ENCODE measurements at regions not wholly inside any gene's neighbourhood (a gene's known extent, or its start where the extent isn't known, plus 50 kb on each side); places are given as distances from the start of the nearest gene placed in this dataset.
A peak's percentile ranks its signal among the peaks of the same experiment; 100 is the strongest.

DNA sequence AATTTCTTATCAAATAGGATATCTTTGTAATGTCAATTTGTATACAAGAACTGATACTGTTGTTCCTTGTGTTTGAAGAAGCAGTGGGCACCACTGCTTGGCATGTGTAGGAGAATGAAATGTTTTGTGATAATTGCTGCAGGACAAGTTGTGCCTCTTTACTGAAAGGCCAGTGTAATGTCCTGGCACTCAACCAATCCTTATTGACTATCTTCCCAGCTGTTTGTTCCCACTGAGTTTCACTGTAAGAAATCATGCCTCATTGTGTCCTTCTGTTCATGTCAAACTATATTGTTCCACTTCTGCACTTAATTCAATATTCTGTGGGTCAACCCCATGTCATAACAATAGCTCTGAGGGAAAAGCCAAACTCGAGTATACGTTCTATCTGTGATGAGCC is 136.1 kb upstream of the FAM83B start:
- DNase-seq (ENCODE audit: low read depth): no peak
- no peak overlapping the region for H3K4me3 ChIP-seq (ENCODE audit: low read depth, low read length)
- no peak for TF ChIP-seq POLR2A (IDR thresholded peaks at IDR 0.05; ENCODE audit: extremely low read depth, insufficient read length)
- TF ChIP-seq MYC (IDR thresholded peaks at IDR 0.05; ENCODE audit: low read depth, low read length): no peak
- TF ChIP-seq, protein P1, sequence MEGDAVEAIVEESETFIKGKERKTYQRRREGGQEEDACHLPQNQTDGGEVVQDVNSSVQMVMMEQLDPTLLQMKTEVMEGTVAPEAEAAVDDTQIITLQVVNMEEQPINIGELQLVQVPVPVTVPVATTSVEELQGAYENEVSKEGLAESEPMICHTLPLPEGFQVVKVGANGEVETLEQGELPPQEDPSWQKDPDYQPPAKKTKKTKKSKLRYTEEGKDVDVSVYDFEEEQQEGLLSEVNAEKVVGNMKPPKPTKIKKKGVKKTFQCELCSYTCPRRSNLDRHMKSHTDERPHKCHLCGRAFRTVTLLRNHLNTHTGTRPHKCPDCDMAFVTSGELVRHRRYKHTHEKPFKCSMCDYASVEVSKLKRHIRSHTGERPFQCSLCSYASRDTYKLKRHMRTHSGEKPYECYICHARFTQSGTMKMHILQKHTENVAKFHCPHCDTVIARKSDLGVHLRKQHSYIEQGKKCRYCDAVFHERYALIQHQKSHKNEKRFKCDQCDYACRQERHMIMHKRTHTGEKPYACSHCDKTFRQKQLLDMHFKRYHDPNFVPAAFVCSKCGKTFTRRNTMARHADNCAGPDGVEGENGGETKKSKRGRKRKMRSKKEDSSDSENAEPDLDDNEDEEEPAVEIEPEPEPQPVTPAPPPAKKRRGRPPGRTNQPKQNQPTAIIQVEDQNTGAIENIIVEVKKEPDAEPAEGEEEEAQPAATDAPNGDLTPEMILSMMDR (IDR thresholded peaks at IDR 0.05; ENCODE audit: low read depth, low read length): no peak
- TF ChIP-seq, protein P2, sequence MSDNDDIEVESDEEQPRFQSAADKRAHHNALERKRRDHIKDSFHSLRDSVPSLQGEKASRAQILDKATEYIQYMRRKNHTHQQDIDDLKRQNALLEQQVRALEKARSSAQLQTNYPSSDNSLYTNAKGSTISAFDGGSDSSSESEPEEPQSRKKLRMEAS (IDR thresholded peaks at IDR 0.05; ENCODE audit: low read depth, low read length): no peak

DNA sequence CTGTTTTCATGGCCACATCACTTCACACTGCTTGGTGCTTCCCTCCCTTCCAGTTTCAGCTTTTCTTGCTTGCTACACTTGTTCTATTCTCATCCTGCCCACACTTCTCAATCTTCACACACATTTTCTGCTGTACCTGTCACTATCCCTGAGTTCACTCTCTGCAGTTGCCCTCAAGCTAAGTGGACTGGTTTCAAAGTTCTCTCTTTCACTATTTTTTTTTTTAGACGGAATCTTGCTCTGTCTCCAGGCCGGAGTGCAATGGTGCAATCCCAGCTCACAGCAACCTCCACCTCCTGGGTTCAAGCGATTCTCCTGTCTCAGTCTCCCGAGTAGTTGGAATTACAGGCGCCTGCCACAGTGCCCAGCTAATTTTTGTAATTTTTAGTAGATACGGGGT is 130.6 kb upstream of the FAM83B start:
- no peak for DNase-seq (ENCODE audit: low read depth)
- no peak for TF ChIP-seq POLR2A (IDR thresholded peaks at IDR 0.05; ENCODE audit: extremely low read depth, insufficient read length)
- TF ChIP-seq, protein P1 (IDR thresholded peaks at IDR 0.05; ENCODE audit: low read depth, low read length): no peak
- TF ChIP-seq, protein P2 (IDR thresholded peaks at IDR 0.05; ENCODE audit: low read depth, low read length): no peak
- no peak for TF ChIP-seq MYC (IDR thresholded peaks at IDR 0.05; ENCODE audit: low read depth, low read length)
- no peak overlapping the region for H3K4me3 ChIP-seq (ENCODE audit: low read depth, low read length)

DNA sequence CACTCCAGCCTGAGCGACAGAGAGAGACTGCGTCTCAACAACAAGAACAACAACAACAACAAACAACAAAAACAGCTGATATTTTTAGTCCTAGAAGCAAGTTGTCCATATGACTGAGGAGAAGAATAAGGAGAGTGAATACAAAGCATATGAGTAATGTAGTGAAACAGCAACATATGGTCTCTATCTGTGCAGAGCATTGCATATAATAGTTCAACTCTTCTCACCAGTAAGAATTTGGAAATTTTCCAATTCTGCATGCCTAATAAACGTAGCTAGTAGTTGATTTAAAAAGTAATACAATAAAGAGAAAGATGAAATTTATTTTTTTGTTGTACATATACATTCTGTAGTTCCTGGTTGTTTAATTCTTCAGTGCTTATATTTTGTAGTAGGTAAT is 129.7 kb upstream of the FAM83B start:
- DNase-seq (ENCODE audit: low read depth): no peak
- no peak overlapping the region for H3K4me3 ChIP-seq (ENCODE audit: low read depth, low read length)

DNA sequence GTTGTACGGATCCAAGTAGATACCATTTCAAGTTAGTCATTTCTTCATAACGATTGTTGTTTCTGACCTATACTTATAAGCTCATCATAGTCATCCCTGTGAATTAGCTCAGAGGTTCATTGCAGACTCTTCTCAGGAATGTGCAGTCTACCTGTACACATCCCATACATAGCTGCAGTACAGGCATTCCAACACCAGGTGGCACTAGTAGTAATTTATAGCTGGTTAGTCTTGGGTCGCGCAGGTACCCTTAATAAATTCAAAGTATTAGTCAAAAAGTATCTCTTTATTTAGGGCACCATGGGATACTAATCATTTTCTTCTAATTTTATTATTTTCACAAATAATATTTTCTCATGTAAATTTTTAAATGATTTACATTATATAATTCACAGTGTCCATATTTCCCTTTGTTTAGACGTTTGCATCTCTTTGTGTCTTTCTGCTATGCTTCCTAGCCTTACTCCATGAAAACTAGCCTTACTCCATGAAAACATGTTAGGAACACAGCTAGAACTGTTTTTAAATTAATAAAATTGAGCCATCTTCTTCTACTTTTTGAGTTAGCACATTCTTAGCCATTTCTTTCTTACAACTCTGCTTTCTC is 128.6 kb upstream of the FAM83B start:
- peak; percentile 54 for DNase-seq (ENCODE audit: low read depth)
- no peak overlapping the region for H3K4me3 ChIP-seq (ENCODE audit: low read depth, low read length)
- no peak for TF ChIP-seq POLR2A (IDR thresholded peaks at IDR 0.05; ENCODE audit: extremely low read depth, insufficient read length)
- TF ChIP-seq, protein P1 (IDR thresholded peaks at IDR 0.05; ENCODE audit: low read depth, low read length): peak; percentile 93
- no peak for TF ChIP-seq MYC (IDR thresholded peaks at IDR 0.05; ENCODE audit: low read depth, low read length)
- TF ChIP-seq, protein P2 (IDR thresholded peaks at IDR 0.05; ENCODE audit: low read depth, low read length): no peak

More for the DNA sequence above, 129.7 kb upstream of the FAM83B start:
- TF ChIP-seq, protein P1 (IDR thresholded peaks at IDR 0.05; ENCODE audit: low read depth, low read length): no peak
- TF ChIP-seq POLR2A (IDR thresholded peaks at IDR 0.05; ENCODE audit: extremely low read depth, insufficient read length): no peak
- TF ChIP-seq, protein P2 (IDR thresholded peaks at IDR 0.05; ENCODE audit: low read depth, low read length): no peak
- TF ChIP-seq MYC (IDR thresholded peaks at IDR 0.05; ENCODE audit: low read depth, low read length): no peak

DNA sequence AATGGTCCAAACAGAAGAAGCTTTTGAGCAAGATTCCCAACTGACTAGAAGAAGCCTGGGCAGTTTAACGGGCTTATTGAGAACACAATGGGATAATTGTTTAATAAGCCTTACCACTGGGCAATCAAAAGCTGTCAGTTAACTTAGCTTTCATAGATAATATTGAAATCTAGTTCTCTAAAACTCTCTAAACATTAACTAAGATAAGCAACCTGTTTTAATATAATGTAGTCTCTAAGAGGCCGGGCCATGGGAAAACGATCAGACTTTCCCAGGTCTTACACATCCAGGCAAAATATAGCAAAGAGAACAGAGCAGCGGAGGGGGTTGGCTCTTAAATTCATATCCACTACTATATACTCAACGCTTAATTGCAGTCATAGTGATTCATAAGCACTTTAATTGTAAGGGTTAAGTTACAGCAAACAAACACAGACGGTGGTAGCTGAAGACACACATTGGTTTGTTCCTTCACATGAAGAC is 128.0 kb upstream of the FAM83B start:
- TF ChIP-seq, protein P2 (IDR thresholded peaks at IDR 0.05; ENCODE audit: low read depth, low read length): no peak
- TF ChIP-seq, protein P1 (IDR thresholded peaks at IDR 0.05; ENCODE audit: low read depth, low read length): no peak
- TF ChIP-seq MYC (IDR thresholded peaks at IDR 0.05; ENCODE audit: low read depth, low read length): no peak
- TF ChIP-seq POLR2A (IDR thresholded peaks at IDR 0.05; ENCODE audit: extremely low read depth, insufficient read length): no peak
- no peak for DNase-seq (ENCODE audit: low read depth)
- no peak overlapping the region for H3K4me3 ChIP-seq (ENCODE audit: low read depth, low read length)

All from NB4 (cell line).